ENCODE measurements at regions not wholly inside any gene's neighbourhood (a gene's known extent, or its start where the extent isn't known, plus 50 kb on each side); places are given as distances from the start of the nearest gene placed in this dataset.

DNA sequence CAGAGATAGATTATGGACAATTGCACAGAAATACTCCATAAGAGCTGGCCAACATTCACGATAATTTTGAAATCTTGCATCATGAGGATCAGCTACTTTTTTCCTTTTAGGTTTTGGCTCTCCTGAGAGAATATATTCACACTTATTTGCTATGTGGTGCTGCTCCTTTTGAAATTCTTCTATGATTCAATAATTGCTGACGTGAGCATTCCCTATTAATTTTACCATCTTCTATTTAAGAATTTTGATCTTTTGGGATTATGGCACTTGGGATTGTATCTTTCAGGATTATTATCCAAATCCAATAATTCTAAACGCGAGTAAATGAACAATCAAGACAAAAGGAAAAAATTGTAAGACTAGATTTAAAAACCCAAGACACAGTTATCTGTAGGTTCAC lies 358.8 kb downstream of the ELAVL2 start:
- TF ChIP-seq CTCF (IDR thresholded peaks at IDR 0.05), result no peak
- Histone ChIP-seq H3K4me1 (ENCODE audit: control insufficient read depth in 1 of 2, low read depth in 2 of 2) (no peaks in the 10 kb centered on the region), H3K36me3 (no peaks in the 10 kb centered on the region), H3K4me3 (no peak overlapping the region), H3K27me3 (replicated peaks; ENCODE audit: insufficient read depth) (no peaks in the 10 kb centered on the region), H3K9me3 (no peaks in the 10 kb centered on the region), H3K27ac (no peak overlapping the region)
- DNase-seq (ENCODE audit: low spot score), result no peak
- ATAC-seq (ENCODE audit: insufficient number of reproducible peaks, low FRiP score, low read depth), result no peak

DNA sequence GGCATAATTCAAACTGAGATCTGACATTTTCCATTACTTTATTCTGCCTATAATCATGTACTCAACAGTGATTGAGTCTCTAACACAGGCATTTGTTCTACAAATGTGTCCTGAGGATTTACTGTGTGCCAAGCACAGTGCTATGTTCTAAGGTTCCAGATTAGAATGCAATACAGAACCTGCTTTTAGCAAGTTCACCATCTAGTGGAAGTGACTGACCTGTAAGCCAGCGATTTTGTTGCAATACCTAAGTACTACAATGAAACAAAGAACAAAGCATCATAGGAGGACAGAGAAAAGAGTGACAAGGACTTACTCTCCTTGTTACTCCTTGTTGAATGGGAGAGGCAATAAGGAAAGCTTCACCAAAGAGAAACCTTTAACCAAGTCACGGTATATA lies 348.1 kb downstream of the ELAVL2 start:
- H3K9me3 ChIP-seq, result no peaks in the 10 kb centered on the region
- no peak overlapping the region for H3K27ac ChIP-seq
- no peaks in the 10 kb centered on the region for H3K4me1 ChIP-seq (ENCODE audit: control insufficient read depth in 1 of 2, low read depth in 2 of 2)
- ATAC-seq (ENCODE audit: insufficient number of reproducible peaks, low FRiP score, low read depth), result no peak
- H3K4me3 ChIP-seq, result no peak overlapping the region
- H3K27me3 ChIP-seq (replicated peaks; ENCODE audit: insufficient read depth), result no peaks in the 10 kb centered on the region
- no peak for DNase-seq (ENCODE audit: low spot score)
- no peak for TF ChIP-seq CTCF (IDR thresholded peaks at IDR 0.05)
- no peaks in the 10 kb centered on the region for H3K36me3 ChIP-seq

GRCh38 chr9:23483566-23483965 lies 342.5 kb downstream of the ELAVL2 start:
- H3K9me3 ChIP-seq, result no peaks in the 10 kb centered on the region
- H3K36me3 ChIP-seq, result no peaks in the 10 kb centered on the region
- DNase-seq (ENCODE audit: low spot score) (no peak), ATAC-seq (ENCODE audit: insufficient number of reproducible peaks, low FRiP score, low read depth) (no peak)
- no peak for TF ChIP-seq CTCF (IDR thresholded peaks at IDR 0.05)
- no peaks in the 10 kb centered on the region for H3K27me3 ChIP-seq (replicated peaks; ENCODE audit: insufficient read depth)
- H3K4me1 ChIP-seq (ENCODE audit: control insufficient read depth in 1 of 2, low read depth in 2 of 2), result no peaks in the 10 kb centered on the region
- no peak overlapping the region for H3K27ac ChIP-seq
- H3K4me3 ChIP-seq, result no peak overlapping the region

- no peak overlapping the region for H3K27ac ChIP-seq
- DNase-seq (ENCODE audit: low spot score) (no peak), ATAC-seq (ENCODE audit: insufficient number of reproducible peaks, low FRiP score, low read depth) (no peak)
- no peaks in the 10 kb centered on the region for H3K9me3 ChIP-seq
- no peak overlapping the region for H3K4me3 ChIP-seq
- peak; percentile 24 for TF ChIP-seq CTCF (IDR thresholded peaks at IDR 0.05)
- H3K36me3 ChIP-seq, result no peaks in the 10 kb centered on the region
- H3K4me1 ChIP-seq (ENCODE audit: control insufficient read depth in 1 of 2, low read depth in 2 of 2), result peaks cover 0 to 2% of the 10 kb centered on the region in 2 donors
- no peaks in the 10 kb centered on the region for H3K27me3 ChIP-seq (replicated peaks; ENCODE audit: insufficient read depth)
Measured at GRCh38 chr9:23492126-23493002, 333.7 kb downstream of the ELAVL2 start.

GRCh38 chr9:23493219-23493618 lies 332.8 kb downstream of the ELAVL2 start:
- DNase-seq (ENCODE audit: low spot score) (no peak), ATAC-seq (ENCODE audit: insufficient number of reproducible peaks, low FRiP score, low read depth) (no peak)
- H3K27me3 ChIP-seq (replicated peaks; ENCODE audit: insufficient read depth), result no peaks in the 10 kb centered on the region
- no peaks in the 10 kb centered on the region for H3K36me3 ChIP-seq
- no peak for TF ChIP-seq CTCF (IDR thresholded peaks at IDR 0.05)
- H3K4me3 ChIP-seq, result no peak overlapping the region
- H3K9me3 ChIP-seq, result no peaks in the 10 kb centered on the region
- peaks cover 0 to 2% of the 10 kb centered on the region in 2 donors for H3K4me1 ChIP-seq (ENCODE audit: control insufficient read depth in 1 of 2, low read depth in 2 of 2)
- H3K27ac ChIP-seq, result no peak overlapping the region

Measured in thoracic aorta (tissue), 2 donors.